Heart left ventricle (tissue), 16 donors: ENCODE measurements at regions not wholly inside any gene's neighbourhood (a gene's known extent, or its start where the extent isn't known, plus 50 kb on each side); places are given as distances from the start of the nearest gene placed in this dataset.

Source experiments
- ATAC-seq, 4 donors: fragments of 200-7000 bp; cut with Tn5 transposase; one replicate each; pipeline ENCODE4 v1.9.1; 2020 to 2022; ENCODE audit warnings: moderate library complexity in 4 of 4, mild to moderate bottlenecking in 3 of 4, moderate number of reproducible peaks in 1 of 4
- DNase-seq, 5 donors: peaks; one replicate each; pipeline ENCODE4 v3.0.0-alpha.2; 2020
- H3K27ac ChIP-seq, 12 donors: fragments of 200-600 bp; sonication (generic) in 4 of 12; one replicate each; pipeline versions ENCODE4 v1.5.0 to v1.8.0; 2016 to 2022; ENCODE audit warnings: mild to moderate bottlenecking in 2 of 12
- H3K27me3 ChIP-seq, 9 donors: fragments of 200-600 bp; sonication (generic) in 2 of 9; one replicate each; pipeline versions ENCODE4 v1.5.1 to v1.8.0; 2016 to 2022; ENCODE audit warnings: mild to moderate bottlenecking in 3 of 9
- H3K36me3 ChIP-seq, 9 donors: fragments of 200-600 bp; sonication (generic) in 2 of 9; one replicate each; pipeline versions ENCODE4 v1.5.0 to v1.8.0; 2018 to 2022; ENCODE audit warnings: mild to moderate bottlenecking in 2 of 9
- H3K4me1 ChIP-seq, 12 donors: fragments of 200-600 bp; sonication (generic) in 4 of 12; one replicate each; pipeline versions ENCODE4 v1.5.0 to v1.8.0; 2016 to 2022; ENCODE audit warnings: mild to moderate bottlenecking in 3 of 12
- H3K4me3 ChIP-seq, 12 donors: fragments of 200-600 bp; sonication (generic) in 4 of 12; one replicate each; pipeline versions ENCODE4 v1.5.0 to v1.8.0; 2017 to 2022; ENCODE audit warnings: mild to moderate bottlenecking in 9 of 12, moderate library complexity in 4 of 12
- H3K9me3 ChIP-seq, 12 donors: fragments of 200-600 bp; sonication (generic) in 4 of 12; one replicate each; pipeline versions ENCODE4 v1.5.0 to v1.8.0; 2016 to 2022; ENCODE audit warnings: mild to moderate bottlenecking in 1 of 12
- POLR2A ChIP-seq, 2 donors: fragments of 450-650 bp; IDR thresholded peaks; one replicate each; pipeline ENCODE4 v1.6.1; 2017; ENCODE audit warnings: antibody characterized with exemption in 2 of 2, mild to moderate bottlenecking in 2 of 2, moderate library complexity in 2 of 2
- WGBS, 4 donors: extraction: QIAGEN DNeasy Blood & Tissue Kit in 2 of 4; methylation state at CpG; one replicate each; pipeline versions ENCODE4 v1.1.5 to v1.1.7; 2013 to 2018; 5-methylcytosine and 5-hydroxymethylcytosine counted together
- intact Hi-C, 10 donors: fragments of 100-400 bp; cut with DNase I; formaldehyde crosslinking; loops; one replicate each; pipeline versions ENCODE4 v1.11.1 to v1.14.2; 2022
- TF ChIP-seq, protein P1 (sequence below), 12 donors: fragments of 200-600 bp; sonication (generic) in 4 of 12; IDR thresholded peaks; one replicate each; pipeline versions ENCODE4 v1.5.0 to v1.8.0; 2018 to 2022; ENCODE audit warnings: antibody characterized with exemption in 12 of 12, mild to moderate bottlenecking in 5 of 12
- donor health status: ischemic (EF 13 %, LVEDD 7.1; RV severe dilation, severe dysfunction).
- donor health status: healthy with polysubstance abuse.
- donor health status: DM: no; HTN: yes; CAD: no.
- donor health status: DM: no; HTN: no; CAD: no.
- donor health status: ischemic (EF 25% LVEDD 6.9; RV normal size, moderate dysfunction).
- donor health status: ischemic (EF 25% LVEDD 5.7; RV mildly dilated, moderate dysfunction).
- donor health status: healthy.
- donor health status: DM: yes; HTN: yes; CAD: no.
- donor health status: ischemic (EF 35%, LVEDD 5.7; RV mildly dilated, moderate dysfunction).
- donor health status: nonischemic (EF 11% LVEDD 7.7; RV severe dilation, severe dysfunction).
- donor health status: DM: yes; HTN: yes; CAD: no.
- donor health status: PGD.
- donor health status: ischemic (EF 29% LVEDD 5.4; RV normal size, mild dysfunction).
- donor health status: nonischemic (EF 23%, LVEDD 6.1; RV moderate dilation, normal function).

DNA sequence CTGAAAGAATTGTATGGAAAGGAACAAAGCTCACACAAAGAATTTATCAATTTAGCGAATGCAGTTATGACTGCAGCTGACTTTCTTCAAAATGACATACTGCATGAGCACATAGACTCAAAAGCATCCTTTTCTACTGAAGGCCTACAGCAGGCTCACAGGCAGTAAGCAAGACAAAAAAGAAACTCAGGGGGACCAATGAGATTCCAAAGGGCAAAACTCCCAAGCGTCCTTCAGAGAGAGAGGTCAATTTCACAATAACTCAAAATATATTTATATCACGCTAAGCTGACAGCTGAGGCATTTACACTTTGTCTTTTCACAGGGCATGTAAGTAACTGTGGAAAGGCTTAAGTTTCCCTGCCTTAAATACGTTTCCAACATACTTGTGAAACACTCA, 427.9 kb upstream of the RASGRP1 start:
- H3K4me1 ChIP-seq = peaks cover 0 to 41% (median 18%) of the 10 kb centered on the region in 12 donors
- peak overlapping the region in 11 of 12 donors; percentile 17 to 62 (median 41) for H3K27ac ChIP-seq
- 52 to 58% (median 53%) methylated on average over 4 of the region's 4 CpGs for WGBS, 4 donors
- no peaks in the 10 kb centered on the region for H3K9me3 ChIP-seq
- intact Hi-C loops = loop anchor here in 7 of 10 donors (5.0 to 10.0 kb wide), 4 partner anchors 170 to 590 kb away; partner anchors contain the start of gene THBS1 (in 1 of the 7)
- TF ChIP-seq POLR2A (IDR thresholded peaks at IDR 0.05) = no peak
- TF ChIP-seq, protein P1, sequence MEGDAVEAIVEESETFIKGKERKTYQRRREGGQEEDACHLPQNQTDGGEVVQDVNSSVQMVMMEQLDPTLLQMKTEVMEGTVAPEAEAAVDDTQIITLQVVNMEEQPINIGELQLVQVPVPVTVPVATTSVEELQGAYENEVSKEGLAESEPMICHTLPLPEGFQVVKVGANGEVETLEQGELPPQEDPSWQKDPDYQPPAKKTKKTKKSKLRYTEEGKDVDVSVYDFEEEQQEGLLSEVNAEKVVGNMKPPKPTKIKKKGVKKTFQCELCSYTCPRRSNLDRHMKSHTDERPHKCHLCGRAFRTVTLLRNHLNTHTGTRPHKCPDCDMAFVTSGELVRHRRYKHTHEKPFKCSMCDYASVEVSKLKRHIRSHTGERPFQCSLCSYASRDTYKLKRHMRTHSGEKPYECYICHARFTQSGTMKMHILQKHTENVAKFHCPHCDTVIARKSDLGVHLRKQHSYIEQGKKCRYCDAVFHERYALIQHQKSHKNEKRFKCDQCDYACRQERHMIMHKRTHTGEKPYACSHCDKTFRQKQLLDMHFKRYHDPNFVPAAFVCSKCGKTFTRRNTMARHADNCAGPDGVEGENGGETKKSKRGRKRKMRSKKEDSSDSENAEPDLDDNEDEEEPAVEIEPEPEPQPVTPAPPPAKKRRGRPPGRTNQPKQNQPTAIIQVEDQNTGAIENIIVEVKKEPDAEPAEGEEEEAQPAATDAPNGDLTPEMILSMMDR (IDR thresholded peaks at IDR 0.05) = no peak
- no peak for DNase-seq
- no peaks in the 10 kb centered on the region for H3K36me3 ChIP-seq
- H3K4me3 ChIP-seq = no peak overlapping the region
- peak in 3 of 4 donors; percentile 25 to 76 (median 71) for ATAC-seq
- no peaks in the 10 kb centered on the region for H3K27me3 ChIP-seq

DNA sequence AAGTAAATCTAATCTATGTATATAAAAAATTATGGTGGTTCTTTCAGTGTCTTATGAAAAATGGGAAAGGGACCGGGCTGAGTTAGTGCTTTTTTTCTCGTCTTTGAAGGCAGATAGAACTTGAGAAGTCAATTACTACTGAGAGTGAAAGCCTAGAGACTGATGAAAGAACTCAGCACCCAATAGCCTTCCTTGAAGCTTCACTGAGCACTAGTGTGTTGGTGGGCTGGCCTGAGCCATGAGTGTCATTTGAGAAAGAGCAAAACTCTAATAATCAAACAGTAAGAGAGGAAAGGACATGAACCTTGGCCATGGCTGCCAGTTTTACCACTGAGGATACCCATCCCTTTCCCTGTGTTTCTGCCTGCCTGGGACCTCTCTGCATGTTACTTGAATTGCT, 428.3 kb upstream of the RASGRP1 start:
- H3K4me3 ChIP-seq = no peak overlapping the region
- intact Hi-C loops = loop anchor here in 7 of 10 donors (5.0 to 10.0 kb wide), 4 partner anchors 171 to 589 kb away; partner anchors contain the start of gene THBS1 (in 1 of the 7)
- H3K27ac ChIP-seq = peak overlapping the region in 11 of 12 donors; percentile 4 to 62 (median 35)
- ATAC-seq (peak in 2 of 4 donors; percentile 22 to 35), DNase-seq (no peak)
- H3K27me3 ChIP-seq = no peaks in the 10 kb centered on the region
- 64 to 79% (median 65%) methylated on average over 2 of the region's 2 CpGs for WGBS, 4 donors
- TF ChIP-seq POLR2A (IDR thresholded peaks at IDR 0.05) = no peak
- TF ChIP-seq, protein P1 (IDR thresholded peaks at IDR 0.05) = no peak
- H3K9me3 ChIP-seq = no peaks in the 10 kb centered on the region
- H3K4me1 ChIP-seq = peaks cover 0 to 41% (median 18%) of the 10 kb centered on the region in 12 donors
- no peaks in the 10 kb centered on the region for H3K36me3 ChIP-seq

DNA sequence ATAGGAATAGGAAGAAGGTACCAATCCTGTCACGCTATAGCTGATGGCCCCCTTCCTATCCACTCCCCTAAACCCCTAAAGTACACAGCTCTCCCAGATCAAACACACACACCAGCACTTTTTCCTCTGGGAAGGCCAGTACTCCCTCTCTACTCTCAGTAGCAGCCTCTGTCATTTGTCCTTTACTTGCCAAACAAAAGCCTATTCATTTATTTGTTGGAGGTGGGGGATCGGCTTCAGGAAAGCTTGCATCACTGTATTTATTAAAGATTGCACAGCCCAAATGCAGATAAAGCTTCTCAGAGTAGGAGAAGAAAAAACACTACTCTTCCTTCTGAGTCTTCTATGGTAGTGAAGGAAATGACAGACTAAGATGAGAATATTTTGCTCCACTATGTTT, 429.7 kb upstream of the RASGRP1 start:
- Histone ChIP-seq H3K27me3 (no peaks in the 10 kb centered on the region), H3K27ac (no peak overlapping the region), H3K4me1 (peaks cover 0 to 41% (median 18%) of the 10 kb centered on the region in 12 donors), H3K9me3 (no peaks in the 10 kb centered on the region), H3K4me3 (no peak overlapping the region), H3K36me3 (no peaks in the 10 kb centered on the region)
- TF ChIP-seq, protein P1 (IDR thresholded peaks at IDR 0.05) = no peak
- TF ChIP-seq POLR2A (IDR thresholded peaks at IDR 0.05) = no peak
- DNase-seq (no peak), ATAC-seq (no peak)
- WGBS, 4 donors = 53 to 85% (median 73%) methylated on average over 2 of the region's 2 CpGs
- intact Hi-C loops = loop anchor here in 7 of 10 donors (5.0 to 10.0 kb wide), 4 partner anchors 172 to 588 kb away; partner anchors contain the start of gene THBS1 (in 1 of the 7)

DNA sequence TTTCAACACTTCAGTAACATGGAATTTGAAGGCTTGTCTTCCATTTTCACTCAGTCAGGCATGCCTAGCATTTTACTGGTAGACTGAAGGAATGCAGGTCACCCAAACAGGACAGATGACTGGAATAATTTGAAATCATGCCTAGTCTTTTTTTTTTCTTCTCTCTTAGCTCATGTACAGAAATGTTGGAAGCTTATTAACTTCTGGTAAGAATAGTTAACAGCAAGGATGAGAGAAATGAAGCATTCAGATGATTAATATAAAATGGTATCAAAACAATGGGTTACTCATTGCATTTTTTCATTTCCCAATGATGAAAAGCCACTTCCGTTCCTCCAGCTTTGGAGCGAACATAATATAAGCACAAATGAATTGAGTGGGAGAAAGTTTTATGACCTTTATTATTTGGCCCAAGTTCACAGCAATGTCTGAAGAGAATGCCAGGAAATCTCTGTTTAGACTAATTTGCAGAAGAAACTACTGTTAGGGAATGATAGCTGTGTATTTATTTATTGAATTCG, 431.6 kb upstream of the RASGRP1 start:
- peak in 2 of 4 donors; percentile 31 to 63 for ATAC-seq
- WGBS, 4 donors = 33 to 51% (median 44%) methylated on average over 3 of the region's 3 CpGs
- DNase-seq = no peak
- Histone ChIP-seq H3K27me3 (no peaks in the 10 kb centered on the region), H3K36me3 (no peaks in the 10 kb centered on the region), H3K4me1 (peaks cover 0 to 39% (median 17%) of the 10 kb centered on the region in 12 donors), H3K27ac (peak overlapping the region in 5 of 12 donors; percentile 2 to 61 (median 15)), H3K9me3 (no peaks in the 10 kb centered on the region), H3K4me3 (no peak overlapping the region)
- intact Hi-C loops = loop anchor here in 4 of 10 donors (10.0 kb wide), 1 partner anchor 181 kb away; no protein-coding TSS in a partner anchor
- TF ChIP-seq, protein P1 (IDR thresholded peaks at IDR 0.05) = no peak
- no peak for TF ChIP-seq POLR2A (IDR thresholded peaks at IDR 0.05)
